ENCODE measurements at regions not wholly inside any gene's neighbourhood (a gene's known extent, or its start where the extent isn't known, plus 50 kb on each side); places are given as distances from the start of the nearest gene placed in this dataset.

DNA sequence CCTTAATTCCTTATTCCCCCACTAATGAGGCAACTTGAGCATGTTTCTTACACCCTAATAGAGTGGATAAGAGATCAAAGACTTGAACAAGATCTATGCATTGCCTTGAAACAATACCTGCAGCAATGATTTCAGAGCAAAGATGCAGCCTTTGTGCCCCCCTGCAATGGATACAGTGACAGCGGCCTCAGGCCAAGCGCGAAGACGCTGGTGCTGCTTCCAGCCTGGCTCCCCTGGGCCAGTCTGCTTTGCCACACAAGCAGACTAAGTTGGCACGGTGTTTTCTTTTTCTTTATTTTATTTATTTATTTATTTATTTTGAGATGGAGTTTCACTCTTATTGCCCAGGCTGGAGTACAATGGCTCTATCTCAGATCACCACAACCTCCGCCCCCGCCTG, 179.8 kb upstream of the S1PR3 start:
- H3K4me3 ChIP-seq (ENCODE audit: low read depth in 1 of 3, low read length in 3 of 3) = no peak overlapping the region
- 97% methylated on average over 7 of the region's 7 CpGs for WGBS
- TF ChIP-seq HNF4G (IDR thresholded peaks at IDR 0.05) = no peak
- no peak for TF ChIP-seq SP1 (IDR thresholded peaks at IDR 0.05)
- TF ChIP-seq, protein P1, sequence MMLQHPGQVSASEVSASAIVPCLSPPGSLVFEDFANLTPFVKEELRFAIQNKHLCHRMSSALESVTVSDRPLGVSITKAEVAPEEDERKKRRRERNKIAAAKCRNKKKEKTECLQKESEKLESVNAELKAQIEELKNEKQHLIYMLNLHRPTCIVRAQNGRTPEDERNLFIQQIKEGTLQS (IDR thresholded peaks at IDR 0.05) = no peak
- TF ChIP-seq, protein P2, sequence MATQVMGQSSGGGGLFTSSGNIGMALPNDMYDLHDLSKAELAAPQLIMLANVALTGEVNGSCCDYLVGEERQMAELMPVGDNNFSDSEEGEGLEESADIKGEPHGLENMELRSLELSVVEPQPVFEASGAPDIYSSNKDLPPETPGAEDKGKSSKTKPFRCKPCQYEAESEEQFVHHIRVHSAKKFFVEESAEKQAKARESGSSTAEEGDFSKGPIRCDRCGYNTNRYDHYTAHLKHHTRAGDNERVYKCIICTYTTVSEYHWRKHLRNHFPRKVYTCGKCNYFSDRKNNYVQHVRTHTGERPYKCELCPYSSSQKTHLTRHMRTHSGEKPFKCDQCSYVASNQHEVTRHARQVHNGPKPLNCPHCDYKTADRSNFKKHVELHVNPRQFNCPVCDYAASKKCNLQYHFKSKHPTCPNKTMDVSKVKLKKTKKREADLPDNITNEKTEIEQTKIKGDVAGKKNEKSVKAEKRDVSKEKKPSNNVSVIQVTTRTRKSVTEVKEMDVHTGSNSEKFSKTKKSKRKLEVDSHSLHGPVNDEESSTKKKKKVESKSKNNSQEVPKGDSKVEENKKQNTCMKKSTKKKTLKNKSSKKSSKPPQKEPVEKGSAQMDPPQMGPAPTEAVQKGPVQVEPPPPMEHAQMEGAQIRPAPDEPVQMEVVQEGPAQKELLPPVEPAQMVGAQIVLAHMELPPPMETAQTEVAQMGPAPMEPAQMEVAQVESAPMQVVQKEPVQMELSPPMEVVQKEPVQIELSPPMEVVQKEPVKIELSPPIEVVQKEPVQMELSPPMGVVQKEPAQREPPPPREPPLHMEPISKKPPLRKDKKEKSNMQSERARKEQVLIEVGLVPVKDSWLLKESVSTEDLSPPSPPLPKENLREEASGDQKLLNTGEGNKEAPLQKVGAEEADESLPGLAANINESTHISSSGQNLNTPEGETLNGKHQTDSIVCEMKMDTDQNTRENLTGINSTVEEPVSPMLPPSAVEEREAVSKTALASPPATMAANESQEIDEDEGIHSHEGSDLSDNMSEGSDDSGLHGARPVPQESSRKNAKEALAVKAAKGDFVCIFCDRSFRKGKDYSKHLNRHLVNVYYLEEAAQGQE (IDR thresholded peaks at IDR 0.05) = no peak
- TF ChIP-seq, protein P3, sequence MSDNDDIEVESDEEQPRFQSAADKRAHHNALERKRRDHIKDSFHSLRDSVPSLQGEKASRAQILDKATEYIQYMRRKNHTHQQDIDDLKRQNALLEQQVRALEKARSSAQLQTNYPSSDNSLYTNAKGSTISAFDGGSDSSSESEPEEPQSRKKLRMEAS (IDR thresholded peaks at IDR 0.05) = no peak
- TF ChIP-seq FOXA2 (IDR thresholded peaks at IDR 0.05) = no peak
- no peak for TF ChIP-seq GABPA (IDR thresholded peaks at IDR 0.05 in 1 of 2, conservative IDR thresholded peaks at IDR 0.05 in 1 of 2)
- no peak for TF ChIP-seq YY1 (IDR thresholded peaks at IDR 0.05)
- no peak for TF ChIP-seq TAF1 (conservative IDR thresholded peaks at IDR 0.05)
- TF ChIP-seq FOXA1 (IDR thresholded peaks at IDR 0.05) = no peak
- TF ChIP-seq JUND (IDR thresholded peaks at IDR 0.05) = no peak
- TF ChIP-seq RAD21 (IDR thresholded peaks at IDR 0.05) = no peak
- TF ChIP-seq, protein P4, sequence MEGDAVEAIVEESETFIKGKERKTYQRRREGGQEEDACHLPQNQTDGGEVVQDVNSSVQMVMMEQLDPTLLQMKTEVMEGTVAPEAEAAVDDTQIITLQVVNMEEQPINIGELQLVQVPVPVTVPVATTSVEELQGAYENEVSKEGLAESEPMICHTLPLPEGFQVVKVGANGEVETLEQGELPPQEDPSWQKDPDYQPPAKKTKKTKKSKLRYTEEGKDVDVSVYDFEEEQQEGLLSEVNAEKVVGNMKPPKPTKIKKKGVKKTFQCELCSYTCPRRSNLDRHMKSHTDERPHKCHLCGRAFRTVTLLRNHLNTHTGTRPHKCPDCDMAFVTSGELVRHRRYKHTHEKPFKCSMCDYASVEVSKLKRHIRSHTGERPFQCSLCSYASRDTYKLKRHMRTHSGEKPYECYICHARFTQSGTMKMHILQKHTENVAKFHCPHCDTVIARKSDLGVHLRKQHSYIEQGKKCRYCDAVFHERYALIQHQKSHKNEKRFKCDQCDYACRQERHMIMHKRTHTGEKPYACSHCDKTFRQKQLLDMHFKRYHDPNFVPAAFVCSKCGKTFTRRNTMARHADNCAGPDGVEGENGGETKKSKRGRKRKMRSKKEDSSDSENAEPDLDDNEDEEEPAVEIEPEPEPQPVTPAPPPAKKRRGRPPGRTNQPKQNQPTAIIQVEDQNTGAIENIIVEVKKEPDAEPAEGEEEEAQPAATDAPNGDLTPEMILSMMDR (IDR thresholded peaks at IDR 0.05; ENCODE audit: low read depth, low read length, missing input control) = no peak
- TF ChIP-seq HNF4A (conservative IDR thresholded peaks at IDR 0.05) = no peak
- TF ChIP-seq NR2F2 (IDR thresholded peaks at IDR 0.05) = no peak
- no peak for TF ChIP-seq EGR1 (IDR thresholded peaks at IDR 0.05; ENCODE audit: low read depth in 2 of 2)
- H3K9me3 ChIP-seq (ENCODE audit: control insufficient read depth in 4 of 4, low read length in 3 of 4) = no peaks in the 10 kb centered on the region
- no peaks in the 10 kb centered on the region for H3K4me1 ChIP-seq (ENCODE audit: control insufficient read depth in 4 of 4, insufficient read depth in 4 of 4, low read length in 3 of 4)
- no peaks in the 10 kb centered on the region for H3K36me3 ChIP-seq (ENCODE audit: control insufficient read depth in 4 of 4, insufficient read depth in 3 of 4, low read depth in 1 of 4, low read length in 3 of 4)
- no peak for DNase-seq (ENCODE audit: low spot score)
- no peak overlapping the region for H3K27ac ChIP-seq (ENCODE audit: low read depth in 1 of 2, low read length in 2 of 2)
- H3K9ac ChIP-seq (ENCODE audit: low read depth in 1 of 2, low read length in 2 of 2) = no peak overlapping the region
- H3K27me3 ChIP-seq (ENCODE audit: control insufficient read depth in 4 of 4, insufficient read depth in 4 of 4, low read length in 3 of 4) = no peaks in the 10 kb centered on the region

DNA sequence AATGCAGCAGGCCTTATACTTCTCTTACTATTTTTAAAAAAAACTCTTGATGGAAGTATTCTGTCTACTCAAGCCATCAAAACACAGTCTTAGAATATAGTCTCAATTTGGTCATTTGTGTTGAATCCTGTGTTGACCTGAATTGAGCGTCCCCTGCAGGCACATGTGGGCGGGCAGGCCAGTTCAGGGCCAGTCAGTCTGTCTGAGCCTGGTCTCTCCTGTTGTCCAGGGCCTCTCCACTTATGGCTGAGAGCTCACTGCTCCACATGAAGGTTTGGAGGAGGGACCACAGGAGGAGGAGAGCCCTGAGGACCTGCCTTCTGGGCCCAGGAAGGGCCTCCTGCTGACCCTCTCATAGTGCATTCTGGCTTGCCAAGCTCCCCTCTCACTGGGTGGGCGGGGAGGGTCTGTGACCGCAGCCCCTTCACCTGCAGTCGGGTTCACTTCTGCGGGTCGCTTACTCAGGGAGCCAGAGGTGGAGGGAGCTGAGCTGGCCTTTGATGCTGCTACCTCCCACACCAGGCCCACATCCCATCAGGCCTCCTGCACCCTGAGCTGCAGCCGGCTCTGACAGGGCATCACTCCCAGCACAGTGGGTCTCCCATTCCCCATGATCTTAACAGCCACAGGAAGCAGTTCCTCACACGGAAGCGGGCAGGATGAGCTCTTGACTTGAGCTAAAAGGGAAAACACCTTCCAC, 178.2 kb upstream of the S1PR3 start:
- Histone ChIP-seq H3K4me1 (ENCODE audit: control insufficient read depth in 4 of 4, insufficient read depth in 4 of 4, low read length in 3 of 4) (peaks cover 0 to 1% (median 0%) of the 10 kb centered on the region in 4 donors), H3K27ac (ENCODE audit: low read depth in 1 of 2, low read length in 2 of 2) (no peak overlapping the region), H3K27me3 (ENCODE audit: control insufficient read depth in 4 of 4, insufficient read depth in 4 of 4, low read length in 3 of 4) (peaks cover 0 to 2% (median 0%) of the 10 kb centered on the region in 4 donors), H3K4me3 (ENCODE audit: low read depth in 1 of 3, low read length in 3 of 3) (no peak overlapping the region), H3K36me3 (ENCODE audit: control insufficient read depth in 4 of 4, insufficient read depth in 3 of 4, low read depth in 1 of 4, low read length in 3 of 4) (no peaks in the 10 kb centered on the region), H3K9me3 (ENCODE audit: control insufficient read depth in 4 of 4, low read length in 3 of 4) (no peaks in the 10 kb centered on the region), H3K9ac (ENCODE audit: low read depth in 1 of 2, low read length in 2 of 2) (no peak overlapping the region)
- DNase-seq (ENCODE audit: low spot score) = no peak
- WGBS = 84% methylated on average over 10 of the region's 10 CpGs
- TF ChIP-seq FOXA2 (IDR thresholded peaks at IDR 0.05) (no peak), TAF1 (conservative IDR thresholded peaks at IDR 0.05) (no peak), RXRA (IDR thresholded peaks at IDR 0.05) (no peak), YY1 (IDR thresholded peaks at IDR 0.05) (no peak), FOXA1 (IDR thresholded peaks at IDR 0.05) (no peak), HNF4G (IDR thresholded peaks at IDR 0.05) (no peak), GABPA (IDR thresholded peaks at IDR 0.05 in 1 of 2, conservative IDR thresholded peaks at IDR 0.05 in 1 of 2) (no peak), HNF4A (conservative IDR thresholded peaks at IDR 0.05) (no peak), NR2F2 (IDR thresholded peaks at IDR 0.05) (no peak), JUND (IDR thresholded peaks at IDR 0.05) (no peak)
- TF ChIP-seq, protein P2 (IDR thresholded peaks at IDR 0.05) = no peak

All from liver (tissue), 8 donors.